Effector memory CD8-positive, alpha-beta T cell (primary cell): ENCODE measurements at regions not wholly inside any gene's neighbourhood (a gene's known extent, or its start where the extent isn't known, plus 50 kb on each side); places are given as distances from the start of the nearest gene placed in this dataset.

Experiments used
- ATAC-seq: fragments of 150-1000 bp; cut with Tn5 transposase; replicated peaks from 2 replicates; pipeline ENCODE4 v1.10.0; 2021; ENCODE audit warnings: mild to moderate bottlenecking, moderate library complexity
- DNase-seq, 3 experiments: peaks; one replicate each; pipeline ENCODE4 v3.0.0; 2021
- H3K27ac Mint-ChIP-seq, 2 donors: one replicate each; pipeline ENCODE4 v1.8.0; 2022; ENCODE audit warnings: mild to moderate bottlenecking in 2 of 2, mixed read lengths in 2 of 2, moderate library complexity in 2 of 2
- H3K27me3 Mint-ChIP-seq, 2 donors: one replicate each; pipeline ENCODE4 v1.8.0; 2022; ENCODE audit warnings: mixed read lengths in 2 of 2
- H3K36me3 Mint-ChIP-seq: one replicate; pipeline ENCODE4 v1.8.0; 2022; ENCODE audit warnings: mild to moderate bottlenecking, moderate library complexity, mixed read lengths; ENCODE audit not compliant: insufficient read depth
- H3K4me1 Mint-ChIP-seq, 2 donors: one replicate each; pipeline ENCODE4 v1.8.0; 2022; ENCODE audit warnings: low read depth in 2 of 2, mixed read lengths in 2 of 2
- H3K4me3 Mint-ChIP-seq, 2 donors: one replicate each; pipeline ENCODE4 v1.8.0; 2022; ENCODE audit warnings: mild to moderate bottlenecking in 2 of 2, mixed read lengths in 2 of 2, moderate library complexity in 2 of 2
- H3K9me3 Mint-ChIP-seq, 2 donors: one replicate each; pipeline ENCODE4 v1.8.0; 2022; ENCODE audit warnings: mixed read lengths in 2 of 2

DNA sequence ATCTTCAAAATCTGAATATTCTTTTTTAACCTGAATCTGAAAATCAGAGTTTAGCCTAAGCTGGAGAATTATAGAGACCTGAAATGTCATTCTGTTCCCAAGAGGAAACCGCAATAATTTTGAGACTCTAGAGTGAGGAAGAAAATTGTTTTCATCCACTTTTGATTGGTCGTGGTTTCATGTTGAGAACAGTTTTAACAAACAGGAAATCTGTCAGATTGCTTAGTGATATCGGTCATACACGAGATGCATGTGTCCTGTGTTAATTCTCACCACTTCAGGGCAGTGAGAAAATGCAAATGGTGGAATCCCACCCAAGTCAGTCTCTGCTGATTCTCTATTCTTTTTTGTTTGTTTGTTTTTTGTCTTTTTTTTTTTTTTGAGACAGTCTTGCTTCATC, 1498.5 kb upstream of the TMEM132C start:
- H3K9me3 Mint-ChIP-seq: peaks cover 11 to 30% of the 10 kb centered on the region in 2 donors
- H3K4me3 Mint-ChIP-seq: peak overlapping the region; percentile 62 to 78
- DNase-seq (peak in 2 of 3 experiments; percentile 13 to 14), ATAC-seq (peak; percentile 59)
- no peaks in the 10 kb centered on the region for H3K27me3 Mint-ChIP-seq
- H3K4me1 Mint-ChIP-seq: peaks cover 32 to 47% of the 10 kb centered on the region in 2 donors
- H3K36me3 Mint-ChIP-seq: peaks cover 36% of the 10 kb centered on the region
- H3K27ac Mint-ChIP-seq: peak overlapping the region; percentile 89 to 97

DNA sequence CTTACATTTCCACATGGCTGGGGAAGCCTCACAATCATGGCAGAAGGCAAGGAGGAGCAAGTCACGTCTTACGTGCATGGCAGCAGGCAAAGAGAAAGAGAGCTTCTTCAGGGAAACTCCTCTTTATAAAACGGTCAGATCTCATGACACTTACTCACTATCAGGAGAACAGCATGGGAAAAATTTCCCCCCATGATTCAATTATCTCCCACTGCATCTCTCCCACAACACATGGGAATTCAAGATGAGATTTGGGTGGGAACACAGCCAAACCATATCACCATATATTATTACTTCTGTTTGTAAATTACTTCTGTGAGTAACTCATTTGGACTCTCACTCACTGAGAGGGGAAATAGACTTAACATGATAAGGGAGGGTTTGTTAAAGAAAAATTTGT, 1496.8 kb upstream of the TMEM132C start:
- Mint-ChIP-seq H3K9me3 (peaks cover 6 to 15% of the 10 kb centered on the region in 2 donors), H3K4me1 (peaks cover 24 to 38% of the 10 kb centered on the region in 2 donors), H3K4me3 (peak overlapping the region; percentile 89 to 98), H3K27me3 (no peaks in the 10 kb centered on the region), H3K36me3 (peaks cover 31% of the 10 kb centered on the region), H3K27ac (peak overlapping the region; percentile 99 to 100)
- ATAC-seq (no peak), DNase-seq (no peak)

DNA sequence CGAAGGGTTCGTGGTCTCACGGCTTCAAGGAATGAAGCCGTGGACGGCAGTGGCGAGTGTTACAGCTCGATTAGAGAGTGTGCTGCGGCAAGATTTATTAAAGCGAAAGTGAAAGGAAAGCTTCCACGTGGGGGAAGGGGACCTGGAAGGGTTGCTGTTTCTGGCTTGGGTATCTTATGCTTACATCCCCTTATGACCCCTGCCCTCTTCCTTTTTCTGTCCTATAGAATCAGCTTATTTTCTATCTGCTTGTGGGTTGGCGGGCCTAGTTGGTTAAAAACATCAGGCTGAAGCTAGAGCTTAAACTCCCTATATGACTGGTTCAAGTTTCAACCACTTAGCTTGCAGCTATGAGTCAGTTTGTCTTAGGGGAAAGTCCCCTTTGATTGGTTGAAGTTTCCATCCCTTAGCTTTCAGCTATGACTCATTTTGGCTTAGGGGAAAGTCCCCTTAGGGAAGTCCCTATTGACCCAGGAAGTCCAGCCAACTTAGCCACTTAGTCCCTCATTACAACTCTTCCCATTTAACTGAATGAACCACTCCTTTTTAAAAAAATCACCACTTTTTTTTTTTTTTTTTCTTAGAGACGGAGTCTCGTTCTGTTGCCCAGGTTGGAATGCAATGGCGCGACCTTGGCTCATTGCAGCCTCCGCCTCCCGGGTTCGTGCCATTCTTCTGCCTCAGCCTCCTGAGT, 1494.7 kb upstream of the TMEM132C start:
- H3K4me1 Mint-ChIP-seq: peaks cover 12 to 29% of the 10 kb centered on the region in 2 donors
- H3K36me3 Mint-ChIP-seq: peaks cover 31% of the 10 kb centered on the region
- no peaks in the 10 kb centered on the region for H3K27me3 Mint-ChIP-seq
- H3K27ac Mint-ChIP-seq: peak overlapping the region; percentile 99 to 100
- H3K9me3 Mint-ChIP-seq: peaks cover 5 to 7% of the 10 kb centered on the region in 2 donors
- ATAC-seq (peak; percentile 80), DNase-seq (peak; percentile 59 to 64 (median 60))
- H3K4me3 Mint-ChIP-seq: peak overlapping the region; percentile 89 to 98

DNA sequence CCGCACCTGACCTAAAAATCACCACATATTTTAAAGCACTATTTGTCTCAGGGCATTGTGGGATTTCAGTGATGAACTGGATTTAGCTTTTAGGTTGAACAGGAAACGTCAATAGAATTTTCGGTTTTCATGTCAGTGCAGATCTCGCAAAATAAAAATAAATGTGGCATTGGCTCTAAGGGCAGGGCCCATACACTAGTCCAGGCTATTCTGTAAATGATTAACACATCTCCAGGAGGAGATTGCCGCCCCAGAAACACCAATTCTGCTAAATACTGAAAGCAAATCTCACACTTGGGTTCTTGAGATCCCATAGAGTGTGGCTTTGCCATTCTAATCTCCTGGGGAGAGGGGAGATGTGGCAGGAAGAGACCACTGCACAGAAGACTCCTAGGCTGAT, 1494.0 kb upstream of the TMEM132C start:
- DNase-seq (no peak), ATAC-seq (no peak)
- H3K9me3 Mint-ChIP-seq: peaks cover 5 to 7% of the 10 kb centered on the region in 2 donors
- H3K27me3 Mint-ChIP-seq: no peaks in the 10 kb centered on the region
- H3K27ac Mint-ChIP-seq: peak overlapping the region; percentile 99 to 100
- H3K4me1 Mint-ChIP-seq: peaks cover 12 to 29% of the 10 kb centered on the region in 2 donors
- peak overlapping the region in 1 of 2 donors; percentile 89 for H3K4me3 Mint-ChIP-seq
- peaks cover 27% of the 10 kb centered on the region for H3K36me3 Mint-ChIP-seq

DNA sequence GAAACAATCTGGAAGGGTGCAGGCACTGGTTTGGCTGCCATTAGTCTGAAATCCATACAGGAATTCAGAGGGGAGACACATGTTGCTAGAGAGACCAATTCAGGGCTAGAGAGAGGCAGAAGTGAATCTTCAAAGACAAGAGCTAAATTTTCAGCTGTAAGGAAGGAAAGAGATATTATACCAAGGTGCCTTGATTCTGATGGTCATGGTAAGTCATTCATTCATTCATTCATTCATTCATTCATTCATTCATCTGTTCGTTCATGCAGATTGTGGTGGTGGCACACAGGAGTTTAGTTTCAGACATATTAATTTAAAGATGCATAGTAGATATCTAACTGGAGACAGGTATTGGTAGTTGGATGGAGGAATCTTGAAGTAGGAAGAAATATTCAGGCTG, 1493.5 kb upstream of the TMEM132C start:
- Mint-ChIP-seq H3K36me3 (peaks cover 22% of the 10 kb centered on the region), H3K4me1 (peaks cover 12 to 24% of the 10 kb centered on the region in 2 donors), H3K27me3 (no peaks in the 10 kb centered on the region), H3K27ac (peak overlapping the region; percentile 99 to 100), H3K9me3 (peaks cover 5 to 7% of the 10 kb centered on the region in 2 donors), H3K4me3 (no peak overlapping the region)
- ATAC-seq (no peak), DNase-seq (no peak)

DNA sequence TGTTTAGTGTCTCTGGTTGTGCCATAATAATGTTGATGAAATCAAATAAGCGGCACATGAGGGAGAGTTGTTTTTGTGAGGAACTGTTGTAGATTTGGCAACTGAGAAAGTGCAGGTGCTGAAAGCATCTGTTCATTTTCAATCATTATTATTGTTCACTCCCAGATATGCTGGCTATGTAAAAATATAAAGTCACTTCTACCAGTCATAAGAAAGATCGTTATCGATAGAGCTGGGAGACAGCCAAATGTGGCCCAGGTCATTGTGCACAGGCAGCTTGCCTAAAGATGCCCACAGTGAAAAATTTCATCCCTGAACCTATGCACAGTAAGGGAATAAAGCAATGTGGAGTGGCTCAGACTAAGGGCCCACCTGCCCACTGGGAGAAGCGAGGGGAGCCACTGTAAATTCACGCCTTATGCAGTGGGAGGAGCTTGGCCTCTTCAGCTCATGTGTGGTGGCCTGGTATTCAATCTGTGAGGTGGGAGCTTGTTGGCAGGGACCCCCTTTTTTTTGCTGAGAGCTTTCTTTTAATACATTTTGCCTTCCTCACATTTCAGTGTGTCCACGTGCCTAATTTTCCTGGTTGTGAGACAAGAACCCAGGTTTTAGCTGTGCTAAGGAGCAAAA, 1490.8 kb upstream of the TMEM132C start:
- H3K9me3 Mint-ChIP-seq: peaks cover 0 to 1% of the 10 kb centered on the region in 2 donors
- peaks cover 10% of the 10 kb centered on the region for H3K36me3 Mint-ChIP-seq
- peak overlapping the region in 1 of 2 donors; percentile 29 for H3K27ac Mint-ChIP-seq
- H3K4me1 Mint-ChIP-seq: peaks cover 7 to 15% of the 10 kb centered on the region in 2 donors
- DNase-seq (no peak), ATAC-seq (no peak)
- no peaks in the 10 kb centered on the region for H3K27me3 Mint-ChIP-seq
- no peak overlapping the region for H3K4me3 Mint-ChIP-seq

DNA sequence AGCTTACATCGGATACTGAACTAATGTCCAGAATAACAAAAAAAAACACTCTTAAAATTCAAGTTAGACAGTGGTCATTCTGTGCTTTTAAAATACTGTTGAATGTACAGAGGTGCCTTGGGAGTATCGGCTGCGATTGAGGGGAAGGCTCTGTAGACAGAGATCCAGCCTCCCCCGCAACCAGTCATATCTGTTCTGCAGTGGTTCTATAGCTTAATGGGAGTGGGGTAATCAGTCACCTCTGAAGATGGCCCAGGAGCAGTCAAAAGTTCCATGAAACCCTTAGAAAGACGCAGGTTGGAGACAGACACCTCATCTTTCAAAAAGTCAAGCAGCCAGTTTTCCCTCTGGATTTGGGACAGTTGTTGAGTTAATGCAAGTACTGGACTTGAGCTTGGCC, 1486.6 kb upstream of the TMEM132C start:
- H3K36me3 Mint-ChIP-seq: peaks cover 3% of the 10 kb centered on the region
- H3K27ac Mint-ChIP-seq: no peak overlapping the region
- peaks cover 8 to 16% of the 10 kb centered on the region in 2 donors for H3K4me1 Mint-ChIP-seq
- H3K27me3 Mint-ChIP-seq: no peaks in the 10 kb centered on the region
- no peak for DNase-seq
- ATAC-seq: no peak
- no peak overlapping the region for H3K4me3 Mint-ChIP-seq
- H3K9me3 Mint-ChIP-seq: peaks cover 0 to 1% of the 10 kb centered on the region in 2 donors

DNA sequence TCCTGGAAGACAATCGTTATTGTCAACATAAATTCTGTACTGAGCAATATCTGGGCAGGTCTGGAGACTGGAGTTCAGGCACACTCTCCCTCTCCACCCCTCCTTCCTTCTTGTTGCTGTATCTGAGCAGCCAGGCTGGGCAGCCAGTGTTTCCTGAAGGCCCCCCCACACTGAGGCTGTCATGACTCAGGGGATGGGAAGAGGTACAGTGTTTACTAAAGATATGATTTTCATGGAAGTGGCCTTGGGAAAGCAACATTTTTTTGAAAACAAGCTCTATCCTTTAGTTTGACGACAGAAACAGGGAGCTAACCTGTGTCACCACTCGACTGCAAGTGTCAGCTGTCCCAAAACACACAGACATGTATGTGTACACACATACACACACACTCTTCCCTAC, 1485.4 kb upstream of the TMEM132C start:
- DNase-seq (no peak), ATAC-seq (no peak)
- H3K9me3 Mint-ChIP-seq: no peaks in the 10 kb centered on the region
- H3K27me3 Mint-ChIP-seq: no peaks in the 10 kb centered on the region
- H3K36me3 Mint-ChIP-seq: peaks cover 3% of the 10 kb centered on the region
- no peak overlapping the region for H3K27ac Mint-ChIP-seq
- peaks cover 14 to 16% of the 10 kb centered on the region in 2 donors for H3K4me1 Mint-ChIP-seq
- no peak overlapping the region for H3K4me3 Mint-ChIP-seq

DNA sequence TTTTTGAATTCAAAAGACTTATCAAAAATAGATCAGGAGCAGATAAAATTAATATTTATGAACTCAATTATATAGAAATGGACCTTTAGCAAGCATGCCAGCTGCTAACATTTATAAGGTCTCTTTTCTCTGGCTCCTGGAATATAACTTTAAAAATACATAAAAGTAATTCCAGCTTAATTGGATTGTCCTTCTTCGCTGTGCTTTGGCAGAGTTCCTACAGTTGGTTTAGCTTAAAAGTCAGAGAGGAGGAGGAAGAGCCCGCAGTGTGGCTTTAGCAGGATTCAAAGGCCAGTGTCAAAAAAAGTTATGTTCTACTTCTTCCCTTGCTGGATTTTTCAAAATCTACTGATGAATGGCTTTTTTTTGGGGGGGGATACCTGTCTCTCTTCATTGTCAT, 1484.9 kb upstream of the TMEM132C start:
- H3K4me3 Mint-ChIP-seq: no peak overlapping the region
- ATAC-seq (no peak), DNase-seq (no peak)
- peak overlapping the region in 1 of 2 donors; percentile 5 for H3K27ac Mint-ChIP-seq
- H3K27me3 Mint-ChIP-seq: no peaks in the 10 kb centered on the region
- H3K4me1 Mint-ChIP-seq: peaks cover 16% of the 10 kb centered on the region in 2 donors
- H3K36me3 Mint-ChIP-seq: peaks cover 3% of the 10 kb centered on the region
- no peaks in the 10 kb centered on the region for H3K9me3 Mint-ChIP-seq

DNA sequence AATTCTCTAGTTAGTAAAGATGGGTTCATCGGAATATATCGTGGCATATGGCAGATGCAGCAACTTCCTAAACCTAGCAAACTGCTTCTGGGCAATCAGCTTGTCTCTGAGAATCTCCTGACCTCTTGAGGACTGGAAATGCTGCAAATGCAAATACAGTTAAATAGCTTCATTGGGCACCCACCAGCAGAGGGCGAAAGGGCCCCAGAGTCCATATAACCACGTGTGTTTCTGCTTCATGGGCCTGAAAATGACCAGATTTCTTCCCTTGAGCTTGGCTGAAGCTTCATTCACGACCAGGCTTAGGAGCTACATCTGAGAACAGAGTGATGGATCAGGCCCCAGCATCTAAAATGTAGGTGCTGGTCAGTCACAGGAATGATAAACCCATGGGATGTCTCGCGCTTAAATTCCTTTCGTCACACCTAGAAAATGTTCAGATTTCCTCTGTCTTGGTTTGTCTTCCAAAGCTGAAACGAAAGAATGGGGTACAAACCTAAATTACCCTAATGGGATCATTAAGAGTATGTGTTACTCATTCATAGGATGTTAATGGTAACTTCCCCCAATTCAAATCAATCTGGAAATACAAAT, 1482.5 kb upstream of the TMEM132C start:
- peak overlapping the region in 1 of 2 donors; percentile 12 for H3K27ac Mint-ChIP-seq
- no peaks in the 10 kb centered on the region for H3K27me3 Mint-ChIP-seq
- peaks cover 3% of the 10 kb centered on the region for H3K36me3 Mint-ChIP-seq
- H3K4me1 Mint-ChIP-seq: peaks cover 16% of the 10 kb centered on the region in 2 donors
- H3K9me3 Mint-ChIP-seq: no peaks in the 10 kb centered on the region
- ATAC-seq (peak; percentile 61), DNase-seq (peak; percentile 17 to 38 (median 20))
- H3K4me3 Mint-ChIP-seq: no peak overlapping the region

DNA sequence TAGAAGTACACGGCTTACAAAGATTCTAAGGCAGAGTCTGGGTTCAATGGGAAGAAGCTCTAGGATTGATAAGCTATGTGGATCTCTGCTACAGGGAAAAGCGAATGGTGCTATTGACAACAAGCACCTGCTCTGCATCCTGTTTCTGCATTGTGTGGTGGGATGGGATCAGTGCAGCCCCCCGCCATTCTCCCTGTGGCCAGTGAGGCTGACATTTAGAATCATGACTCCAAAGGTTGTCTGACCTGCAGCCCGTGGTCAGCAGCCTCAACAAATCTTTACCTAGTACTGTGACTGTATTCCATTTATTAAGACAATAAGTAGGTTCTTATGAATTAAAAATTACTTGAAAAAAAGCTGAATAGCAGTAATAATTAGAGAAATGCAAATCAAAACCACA, 1477.0 kb upstream of the TMEM132C start:
- Mint-ChIP-seq H3K27me3 (no peaks in the 10 kb centered on the region), H3K4me3 (no peak overlapping the region), H3K27ac (no peak overlapping the region), H3K9me3 (no peaks in the 10 kb centered on the region), H3K4me1 (peaks cover 0 to 7% of the 10 kb centered on the region in 2 donors), H3K36me3 (no peaks in the 10 kb centered on the region)
- ATAC-seq (no peak), DNase-seq (no peak)

DNA sequence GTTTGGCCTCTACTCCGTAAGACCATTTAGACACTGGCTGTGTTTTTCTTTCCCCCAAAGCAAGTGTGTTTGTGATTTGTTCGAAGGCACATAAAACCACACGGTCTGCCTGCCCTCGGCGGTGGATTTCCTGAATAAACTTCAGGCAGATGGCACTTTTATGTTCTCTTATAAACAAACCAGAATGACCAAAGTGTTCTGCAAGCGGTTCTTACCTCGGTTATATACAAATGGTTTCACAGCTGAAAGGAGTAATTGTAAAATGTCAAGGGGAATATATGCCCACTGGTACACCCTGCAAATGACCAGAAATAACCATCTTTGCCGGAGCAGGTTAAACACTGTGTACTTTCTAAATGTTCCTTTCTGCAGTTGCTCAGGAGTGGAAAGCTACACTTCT, 1475.8 kb upstream of the TMEM132C start:
- peak overlapping the region in 1 of 2 donors; percentile 20 for H3K27ac Mint-ChIP-seq
- DNase-seq (no peak), ATAC-seq (no peak)
- peaks cover 0 to 5% of the 10 kb centered on the region in 2 donors for H3K4me1 Mint-ChIP-seq
- H3K36me3 Mint-ChIP-seq: no peaks in the 10 kb centered on the region
- no peaks in the 10 kb centered on the region for H3K27me3 Mint-ChIP-seq
- no peak overlapping the region for H3K4me3 Mint-ChIP-seq
- H3K9me3 Mint-ChIP-seq: no peaks in the 10 kb centered on the region

DNA sequence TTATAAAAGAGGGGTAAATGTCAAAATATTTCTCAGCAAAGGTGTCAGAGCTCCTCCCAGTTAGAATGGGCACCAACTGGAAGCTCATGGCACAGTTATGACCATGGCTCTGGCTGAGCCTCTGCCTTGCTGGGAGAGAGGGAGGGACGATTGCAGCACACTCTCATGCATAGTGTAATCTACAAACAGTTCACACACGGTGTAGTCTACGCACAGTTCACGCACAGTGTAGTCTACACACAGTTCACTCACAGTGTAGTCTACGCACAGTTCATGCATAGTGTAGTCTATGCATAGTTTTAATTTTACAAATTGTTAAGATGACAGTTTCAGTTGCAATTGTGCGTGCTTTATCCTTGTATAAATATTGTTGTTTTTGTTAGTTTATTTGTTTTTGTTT, 1474.6 kb upstream of the TMEM132C start:
- Mint-ChIP-seq H3K4me3 (no peak overlapping the region), H3K36me3 (no peaks in the 10 kb centered on the region), H3K27me3 (no peaks in the 10 kb centered on the region), H3K27ac (no peak overlapping the region), H3K4me1 (no peaks in the 10 kb centered on the region), H3K9me3 (no peaks in the 10 kb centered on the region)
- ATAC-seq (no peak), DNase-seq (no peak)

DNA sequence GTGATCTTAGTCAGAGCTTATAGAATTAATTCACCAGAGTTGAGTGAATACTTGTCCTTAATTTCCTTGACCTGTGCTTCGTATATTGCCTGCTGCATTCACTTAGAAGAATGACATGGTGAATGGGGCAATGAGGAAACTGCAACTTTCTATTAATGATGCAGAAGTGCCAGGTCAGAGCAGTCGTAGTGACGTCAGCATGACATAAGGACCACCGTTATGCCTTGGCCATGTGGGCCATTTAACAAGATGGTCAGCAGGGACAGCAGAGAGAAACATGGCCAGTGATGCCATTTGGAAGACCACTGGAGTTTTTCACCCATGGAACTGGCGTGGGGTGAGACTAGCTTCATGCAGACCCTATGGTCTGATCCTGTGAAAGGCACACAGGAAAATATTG, 1469.4 kb upstream of the TMEM132C start:
- no peaks in the 10 kb centered on the region for H3K27me3 Mint-ChIP-seq
- no peaks in the 10 kb centered on the region for H3K4me1 Mint-ChIP-seq
- no peak for ATAC-seq

More for the DNA sequence above, 1469.4 kb upstream of the TMEM132C start:
- Mint-ChIP-seq H3K4me3 (no peak overlapping the region), H3K9me3 (no peaks in the 10 kb centered on the region), H3K36me3 (no peaks in the 10 kb centered on the region), H3K27ac (no peak overlapping the region)
- no peak for DNase-seq
